Stomach (tissue), 4 donors: ENCODE measurements at regions not wholly inside any gene's neighbourhood (a gene's known extent, or its start where the extent isn't known, plus 50 kb on each side); places are given as distances from the start of the nearest gene placed in this dataset.

Experiments
- EP300 ChIP-seq: sonication (generic); formaldehyde crosslinking; IDR thresholded peaks from one replicate; pipeline ENCODE4 v1.6.1; 2017; ENCODE audit warnings: antibody characterized with exemption
- POLR2A ChIP-seq, 4 donors: fragments of 450-650 bp; IDR thresholded peaks; one replicate each; pipeline ENCODE4 v1.6.1; 2016; ENCODE audit warnings: antibody characterized with exemption in 4 of 4, control low read depth in 2 of 4, mild to moderate bottlenecking in 1 of 4, moderate library complexity in 1 of 4
- TF ChIP-seq, protein P1 (sequence below), 7 experiments: fragments of 450-650 bp in 4 of 7; fragments of 200-600 bp in 3 of 7; sonication (generic) in 3 of 7; IDR thresholded peaks; one replicate each; pipeline ENCODE4 v1.5.1; 2016 to 2019; ENCODE audit warnings: antibody characterized with exemption in 7 of 7, control low read depth in 2 of 7, mild to moderate bottlenecking in 1 of 7

GRCh38 chr3:107919239-107919638 is 171.6 kb downstream of the CD47 start:
- TF ChIP-seq EP300 (no peak), POLR2A (IDR thresholded peaks at IDR 0.05) (no peak)
- TF ChIP-seq, protein P1, sequence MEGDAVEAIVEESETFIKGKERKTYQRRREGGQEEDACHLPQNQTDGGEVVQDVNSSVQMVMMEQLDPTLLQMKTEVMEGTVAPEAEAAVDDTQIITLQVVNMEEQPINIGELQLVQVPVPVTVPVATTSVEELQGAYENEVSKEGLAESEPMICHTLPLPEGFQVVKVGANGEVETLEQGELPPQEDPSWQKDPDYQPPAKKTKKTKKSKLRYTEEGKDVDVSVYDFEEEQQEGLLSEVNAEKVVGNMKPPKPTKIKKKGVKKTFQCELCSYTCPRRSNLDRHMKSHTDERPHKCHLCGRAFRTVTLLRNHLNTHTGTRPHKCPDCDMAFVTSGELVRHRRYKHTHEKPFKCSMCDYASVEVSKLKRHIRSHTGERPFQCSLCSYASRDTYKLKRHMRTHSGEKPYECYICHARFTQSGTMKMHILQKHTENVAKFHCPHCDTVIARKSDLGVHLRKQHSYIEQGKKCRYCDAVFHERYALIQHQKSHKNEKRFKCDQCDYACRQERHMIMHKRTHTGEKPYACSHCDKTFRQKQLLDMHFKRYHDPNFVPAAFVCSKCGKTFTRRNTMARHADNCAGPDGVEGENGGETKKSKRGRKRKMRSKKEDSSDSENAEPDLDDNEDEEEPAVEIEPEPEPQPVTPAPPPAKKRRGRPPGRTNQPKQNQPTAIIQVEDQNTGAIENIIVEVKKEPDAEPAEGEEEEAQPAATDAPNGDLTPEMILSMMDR (IDR thresholded peaks at IDR 0.05) = no peak
